SK-N-SH treated with all-trans-retinoic acid at 6 μM for 48 hours (cell line): ENCODE measurements at regions not wholly inside any gene's neighbourhood (a gene's known extent, or its start where the extent isn't known, plus 50 kb on each side); places are given as distances from the start of the nearest gene placed in this dataset.

Source experiments
- TCF4 ChIP-seq: fragments of 250-450 bp; sonication (Bioruptor Pico); IDR thresholded peaks from 2 replicates; pipeline ENCODE4 v1.8.0; 2021; ENCODE audit warnings: mild to moderate bottlenecking, moderate library complexity, borderline replicate concordance
- ZFP30 ChIP-seq: fragments of 450-650 bp; formaldehyde crosslinking; IDR thresholded peaks from 2 replicates; pipeline ENCODE4 v1.5.0; 2022; ENCODE audit warnings: mild to moderate bottlenecking, moderate library complexity
- TF ChIP-seq, protein P1 (sequence below): fragments of 250-450 bp; sonication (Bioruptor Pico); IDR thresholded peaks from 2 replicates; pipeline ENCODE4 v1.5.1; 2020; ENCODE audit warnings: low read depth, mild to moderate bottlenecking, moderate library complexity
- TF ChIP-seq, protein P2 (sequence below): fragments of 250-450 bp; sonication (Bioruptor Pico); IDR thresholded peaks from 2 replicates; pipeline ENCODE4 v1.8.0; 2020; ENCODE audit warnings: mild to moderate bottlenecking, moderate library complexity, borderline replicate concordance
- TF ChIP-seq, protein P3 (sequence below): fragments of 250-450 bp; sonication (Bioruptor Pico); IDR thresholded peaks from 2 replicates; pipeline ENCODE4 v1.5.1; 2021; ENCODE audit warnings: mild to moderate bottlenecking, moderate library complexity

DNA sequence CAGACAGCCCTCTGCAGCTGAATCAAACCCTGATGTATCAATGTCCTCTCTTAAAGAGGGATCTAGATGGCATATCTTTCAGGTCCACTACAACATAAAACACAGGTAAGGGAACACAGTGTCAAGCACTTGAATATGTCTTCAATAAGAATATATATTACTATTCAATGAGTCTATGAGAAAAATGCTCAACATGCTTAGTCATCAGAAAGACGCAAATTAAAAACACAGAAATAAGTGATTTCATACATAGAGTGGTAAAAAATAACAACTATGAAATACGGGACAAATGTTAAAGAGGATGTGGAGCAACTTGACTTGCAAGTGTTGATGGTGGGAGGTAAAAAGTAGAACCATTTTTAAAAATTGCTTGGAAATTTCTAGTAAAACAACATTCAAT is 544.6 kb upstream of the HS3ST1 start:
- TF ChIP-seq TCF4 (CRISPR knock-in tag) = no peak
- TF ChIP-seq, protein P1, sequence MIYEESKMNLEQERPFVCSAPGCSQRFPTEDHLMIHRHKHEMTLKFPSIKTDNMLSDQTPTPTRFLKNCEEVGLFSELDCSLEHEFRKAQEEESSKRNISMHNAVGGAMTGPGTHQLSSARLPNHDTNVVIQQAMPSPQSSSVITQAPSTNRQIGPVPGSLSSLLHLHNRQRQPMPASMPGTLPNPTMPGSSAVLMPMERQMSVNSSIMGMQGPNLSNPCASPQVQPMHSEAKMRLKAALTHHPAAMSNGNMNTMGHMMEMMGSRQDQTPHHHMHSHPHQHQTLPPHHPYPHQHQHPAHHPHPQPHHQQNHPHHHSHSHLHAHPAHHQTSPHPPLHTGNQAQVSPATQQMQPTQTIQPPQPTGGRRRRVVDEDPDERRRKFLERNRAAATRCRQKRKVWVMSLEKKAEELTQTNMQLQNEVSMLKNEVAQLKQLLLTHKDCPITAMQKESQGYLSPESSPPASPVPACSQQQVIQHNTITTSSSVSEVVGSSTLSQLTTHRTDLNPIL (CRISPR knock-in tag) = no peak
- no peak for TF ChIP-seq ZFP30 (CRISPR knock-in tag)
- TF ChIP-seq, protein P2, sequence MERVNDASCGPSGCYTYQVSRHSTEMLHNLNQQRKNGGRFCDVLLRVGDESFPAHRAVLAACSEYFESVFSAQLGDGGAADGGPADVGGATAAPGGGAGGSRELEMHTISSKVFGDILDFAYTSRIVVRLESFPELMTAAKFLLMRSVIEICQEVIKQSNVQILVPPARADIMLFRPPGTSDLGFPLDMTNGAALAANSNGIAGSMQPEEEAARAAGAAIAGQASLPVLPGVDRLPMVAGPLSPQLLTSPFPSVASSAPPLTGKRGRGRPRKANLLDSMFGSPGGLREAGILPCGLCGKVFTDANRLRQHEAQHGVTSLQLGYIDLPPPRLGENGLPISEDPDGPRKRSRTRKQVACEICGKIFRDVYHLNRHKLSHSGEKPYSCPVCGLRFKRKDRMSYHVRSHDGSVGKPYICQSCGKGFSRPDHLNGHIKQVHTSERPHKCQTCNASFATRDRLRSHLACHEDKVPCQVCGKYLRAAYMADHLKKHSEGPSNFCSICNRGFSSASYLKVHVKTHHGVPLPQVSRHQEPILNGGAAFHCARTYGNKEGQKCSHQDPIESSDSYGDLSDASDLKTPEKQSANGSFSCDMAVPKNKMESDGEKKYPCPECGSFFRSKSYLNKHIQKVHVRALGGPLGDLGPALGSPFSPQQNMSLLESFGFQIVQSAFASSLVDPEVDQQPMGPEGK (CRISPR knock-in tag) = no peak
- TF ChIP-seq, protein P3, sequence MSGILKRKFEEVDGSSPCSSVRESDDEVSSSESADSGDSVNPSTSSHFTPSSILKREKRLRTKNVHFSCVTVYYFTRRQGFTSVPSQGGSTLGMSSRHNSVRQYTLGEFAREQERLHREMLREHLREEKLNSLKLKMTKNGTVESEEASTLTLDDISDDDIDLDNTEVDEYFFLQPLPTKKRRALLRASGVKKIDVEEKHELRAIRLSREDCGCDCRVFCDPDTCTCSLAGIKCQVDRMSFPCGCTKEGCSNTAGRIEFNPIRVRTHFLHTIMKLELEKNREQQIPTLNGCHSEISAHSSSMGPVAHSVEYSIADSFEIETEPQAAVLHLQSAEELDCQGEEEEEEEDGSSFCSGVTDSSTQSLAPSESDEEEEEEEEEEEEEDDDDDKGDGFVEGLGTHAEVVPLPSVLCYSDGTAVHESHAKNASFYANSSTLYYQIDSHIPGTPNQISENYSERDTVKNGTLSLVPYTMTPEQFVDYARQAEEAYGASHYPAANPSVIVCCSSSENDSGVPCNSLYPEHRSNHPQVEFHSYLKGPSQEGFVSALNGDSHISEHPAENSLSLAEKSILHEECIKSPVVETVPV = no peak
